ENCODE measurements at regions not wholly inside any gene's neighbourhood (a gene's known extent, or its start where the extent isn't known, plus 50 kb on each side); places are given as distances from the start of the nearest gene placed in this dataset.

DNA sequence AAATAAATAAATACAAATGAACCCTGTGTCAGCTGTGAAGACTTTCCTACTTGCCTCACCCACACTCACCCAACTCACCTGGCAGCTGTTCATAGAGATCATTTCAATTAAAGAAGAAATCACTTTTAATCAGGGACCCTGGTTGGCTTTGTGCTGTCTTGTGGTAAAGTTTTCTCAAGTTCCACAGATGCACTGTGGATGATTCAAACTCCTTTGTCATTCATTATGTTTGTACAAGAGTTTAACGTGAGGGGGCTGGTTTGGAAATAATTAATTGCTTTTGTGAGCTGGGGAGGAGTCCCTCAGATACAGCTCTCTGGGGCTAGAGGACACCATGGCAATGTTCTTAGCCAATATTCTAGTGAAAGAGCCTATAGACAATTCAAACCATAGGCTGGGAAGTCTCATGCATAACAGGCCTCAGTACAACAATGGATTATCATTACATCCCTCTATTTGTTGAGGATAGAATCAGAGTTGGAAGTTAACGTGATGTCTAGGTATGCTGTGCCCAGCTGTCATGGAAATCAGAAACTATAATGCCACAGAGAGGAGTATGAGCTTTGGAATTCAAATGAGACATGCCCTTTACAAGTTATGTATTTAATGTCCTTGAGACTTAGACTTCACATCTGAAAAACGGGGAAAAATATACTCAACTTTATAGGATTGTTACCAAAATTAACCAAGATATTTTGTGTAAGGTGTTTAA, 698.5 kb downstream of the KCNA4 start:
- ChIA-PET CTCF (interaction anchor here (1.0 kb wide), 1 partner anchor 10 kb away, joined by 3 read pairs; no protein-coding TSS in a partner anchor), POLR2A (no interaction called here)
- no peaks in the 10 kb centered on the region for H3K4me1 ChIP-seq (ENCODE audit: control insufficient read depth, insufficient read depth, low read length)
- TF ChIP-seq ZXDB (tag by site-specific recombination; IDR thresholded peaks at IDR 0.05), result no peak
- TF ChIP-seq ZBTB8A (tag by site-specific recombination; IDR thresholded peaks at IDR 0.05), result no peak
- no peak for TF ChIP-seq KLF8 (tag by site-specific recombination; IDR thresholded peaks at IDR 0.05)
- TF ChIP-seq ZNF530 (tag by site-specific recombination; IDR thresholded peaks at IDR 0.05; ENCODE audit: low read depth), result no peak
- TF ChIP-seq ZNF16 (tag by site-specific recombination; IDR thresholded peaks at IDR 0.05; ENCODE audit: low read depth), result no peak
- no peak for TF ChIP-seq GLI2 (tag by site-specific recombination; IDR thresholded peaks at IDR 0.05; ENCODE audit: borderline replicate concordance, low read depth)
- TF ChIP-seq ZNF292 (tag by site-specific recombination; IDR thresholded peaks at IDR 0.05; ENCODE audit: borderline replicate concordance, low read depth), result no peak
- no peak for TF ChIP-seq SP3 (tag by site-specific recombination; IDR thresholded peaks at IDR 0.05)
- TF ChIP-seq ZBTB21 (tag by site-specific recombination; IDR thresholded peaks at IDR 0.05), result no peak
- no peak for TF ChIP-seq ZFP41 (tag by site-specific recombination; IDR thresholded peaks at IDR 0.05; ENCODE audit: borderline replicate concordance)
- no peak for TF ChIP-seq ZNF311 (tag by site-specific recombination; IDR thresholded peaks at IDR 0.05; ENCODE audit: borderline replicate concordance)
- no peak for TF ChIP-seq RBAK (tag by site-specific recombination; IDR thresholded peaks at IDR 0.05)
- TF ChIP-seq ZNF791 (tag by site-specific recombination; IDR thresholded peaks at IDR 0.05), result no peak
- TF ChIP-seq OVOL3 (tag by site-specific recombination; IDR thresholded peaks at IDR 0.05), result no peak
- TF ChIP-seq MZF1 (tag by site-specific recombination; IDR thresholded peaks at IDR 0.05; ENCODE audit: borderline replicate concordance), result no peak
- no peak for TF ChIP-seq ZNF473 (tag by site-specific recombination; IDR thresholded peaks at IDR 0.05)
- no peak overlapping the region for H3K27ac ChIP-seq (ENCODE audit: extremely low read depth, low read depth, low read length)
- no peak overlapping the region for H3K4me3 ChIP-seq (ENCODE audit: low read depth, low read length)
- no peaks in the 10 kb centered on the region for H3K9me3 ChIP-seq (ENCODE audit: control insufficient read depth, insufficient read depth, low read depth, low read length)
- no peaks in the 10 kb centered on the region for H3K36me3 ChIP-seq (ENCODE audit: control insufficient read depth in 2 of 2, insufficient read depth in 1 of 2, low read length in 2 of 2)

DNA sequence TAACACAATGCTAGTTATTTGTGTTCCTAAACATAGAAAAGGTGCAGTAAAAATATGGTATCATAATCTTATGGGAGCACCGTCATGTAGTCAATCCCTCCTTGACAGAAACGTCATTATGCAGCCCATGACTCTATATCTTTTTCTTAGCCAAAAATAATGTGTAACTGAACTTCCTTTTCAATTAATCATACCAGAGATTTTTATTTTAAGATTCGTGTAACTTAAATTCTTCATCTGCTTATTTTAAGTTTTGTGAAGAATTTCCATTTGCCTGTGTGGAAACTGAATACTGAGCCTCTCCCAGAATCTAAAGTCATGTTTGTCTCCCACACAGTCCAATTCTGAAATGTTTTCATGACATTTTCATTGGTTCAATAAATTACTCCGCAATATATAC, 699.1 kb downstream of the KCNA4 start:
- CTCF ChIA-PET, result no interaction called here
- Histone ChIP-seq H3K4me3 (ENCODE audit: low read depth, low read length) (no peak overlapping the region), H3K36me3 (ENCODE audit: control insufficient read depth in 2 of 2, insufficient read depth in 1 of 2, low read length in 2 of 2) (no peaks in the 10 kb centered on the region), H3K9me3 (ENCODE audit: control insufficient read depth, insufficient read depth, low read depth, low read length) (no peaks in the 10 kb centered on the region), H3K27ac (ENCODE audit: extremely low read depth, low read depth, low read length) (no peak overlapping the region), H3K4me1 (ENCODE audit: control insufficient read depth, insufficient read depth, low read length) (no peaks in the 10 kb centered on the region)
- POLR2A ChIA-PET, result no interaction called here
- TF ChIP-seq, protein P1, sequence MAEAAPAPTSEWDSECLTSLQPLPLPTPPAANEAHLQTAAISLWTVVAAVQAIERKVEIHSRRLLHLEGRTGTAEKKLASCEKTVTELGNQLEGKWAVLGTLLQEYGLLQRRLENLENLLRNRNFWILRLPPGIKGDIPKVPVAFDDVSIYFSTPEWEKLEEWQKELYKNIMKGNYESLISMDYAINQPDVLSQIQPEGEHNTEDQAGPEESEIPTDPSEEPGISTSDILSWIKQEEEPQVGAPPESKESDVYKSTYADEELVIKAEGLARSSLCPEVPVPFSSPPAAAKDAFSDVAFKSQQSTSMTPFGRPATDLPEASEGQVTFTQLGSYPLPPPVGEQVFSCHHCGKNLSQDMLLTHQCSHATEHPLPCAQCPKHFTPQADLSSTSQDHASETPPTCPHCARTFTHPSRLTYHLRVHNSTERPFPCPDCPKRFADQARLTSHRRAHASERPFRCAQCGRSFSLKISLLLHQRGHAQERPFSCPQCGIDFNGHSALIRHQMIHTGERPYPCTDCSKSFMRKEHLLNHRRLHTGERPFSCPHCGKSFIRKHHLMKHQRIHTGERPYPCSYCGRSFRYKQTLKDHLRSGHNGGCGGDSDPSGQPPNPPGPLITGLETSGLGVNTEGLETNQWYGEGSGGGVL (tag by site-specific recombination; IDR thresholded peaks at IDR 0.05), result no peak
- TF ChIP-seq BCL11B (tag by site-specific recombination; IDR thresholded peaks at IDR 0.05; ENCODE audit: low read depth) (no peak), EGR2 (tag by site-specific recombination; IDR thresholded peaks at IDR 0.05; ENCODE audit: low read depth) (no peak), MZF1 (tag by site-specific recombination; IDR thresholded peaks at IDR 0.05; ENCODE audit: borderline replicate concordance) (no peak), ZNF416 (tag by site-specific recombination; IDR thresholded peaks at IDR 0.05) (no peak), RBAK (tag by site-specific recombination; IDR thresholded peaks at IDR 0.05) (no peak), IKZF3 (tag by site-specific recombination; IDR thresholded peaks at IDR 0.05) (no peak), ZSCAN16 (tag by site-specific recombination; IDR thresholded peaks at IDR 0.05) (no peak), ZNF792 (tag by site-specific recombination; IDR thresholded peaks at IDR 0.05) (no peak), ZNF174 (tag by site-specific recombination; IDR thresholded peaks at IDR 0.05) (no peak), SCRT2 (tag by site-specific recombination; IDR thresholded peaks at IDR 0.05) (no peak), GLIS1 (tag by site-specific recombination; IDR thresholded peaks at IDR 0.05) (no peak), SALL2 (tag by site-specific recombination; IDR thresholded peaks at IDR 0.05; ENCODE audit: borderline replicate concordance) (no peak), ZFHX2 (tag by site-specific recombination; conservative IDR thresholded peaks at IDR 0.05) (no peak), SP2 (tag by site-specific recombination; IDR thresholded peaks at IDR 0.05) (no peak), ZBTB21 (tag by site-specific recombination; IDR thresholded peaks at IDR 0.05) (no peak)
- TF ChIP-seq, protein P2, sequence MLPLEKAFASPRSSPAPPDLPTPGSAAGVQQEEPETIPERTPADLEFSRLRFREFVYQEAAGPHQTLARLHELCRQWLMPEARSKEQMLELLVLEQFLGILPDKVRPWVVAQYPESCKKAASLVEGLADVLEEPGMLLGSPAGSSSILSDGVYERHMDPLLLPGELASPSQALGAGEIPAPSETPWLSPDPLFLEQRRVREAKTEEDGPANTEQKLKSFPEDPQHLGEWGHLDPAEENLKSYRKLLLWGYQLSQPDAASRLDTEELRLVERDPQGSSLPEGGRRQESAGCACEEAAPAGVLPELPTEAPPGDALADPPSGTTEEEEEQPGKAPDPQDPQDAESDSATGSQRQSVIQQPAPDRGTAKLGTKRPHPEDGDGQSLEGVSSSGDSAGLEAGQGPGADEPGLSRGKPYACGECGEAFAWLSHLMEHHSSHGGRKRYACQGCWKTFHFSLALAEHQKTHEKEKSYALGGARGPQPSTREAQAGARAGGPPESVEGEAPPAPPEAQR (tag by site-specific recombination; IDR thresholded peaks at IDR 0.05), result no peak
- TF ChIP-seq, protein P3, sequence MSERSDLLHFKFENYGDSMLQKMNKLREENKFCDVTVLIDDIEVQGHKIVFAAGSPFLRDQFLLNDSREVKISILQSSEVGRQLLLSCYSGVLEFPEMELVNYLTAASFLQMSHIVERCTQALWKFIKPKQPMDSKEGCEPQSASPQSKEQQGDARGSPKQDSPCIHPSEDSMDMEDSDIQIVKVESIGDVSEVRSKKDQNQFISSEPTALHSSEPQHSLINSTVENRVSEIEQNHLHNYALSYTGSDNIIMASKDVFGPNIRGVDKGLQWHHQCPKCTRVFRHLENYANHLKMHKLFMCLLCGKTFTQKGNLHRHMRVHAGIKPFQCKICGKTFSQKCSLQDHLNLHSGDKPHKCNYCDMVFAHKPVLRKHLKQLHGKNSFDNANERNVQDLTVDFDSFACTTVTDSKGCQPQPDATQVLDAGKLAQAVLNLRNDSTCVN (tag by site-specific recombination; optimal IDR thresholded peaks at IDR 0.05), result no peak
